ENCODE measurements at regions not wholly inside any gene's neighbourhood (a gene's known extent, or its start where the extent isn't known, plus 50 kb on each side); places are given as distances from the start of the nearest gene placed in this dataset.

GRCh38 chr18:72410399-72410798 lies 133.7 kb downstream of the CBLN2 start:
- no peak for DNase-seq (ENCODE audit: low read depth)
- no peak for TF ChIP-seq CTCF (IDR thresholded peaks at IDR 0.05; ENCODE audit: low read length, missing control alignments)
- H3K4me3 ChIP-seq (replicated peaks; ENCODE audit: low read depth, low read length), result no peak overlapping the region

DNA sequence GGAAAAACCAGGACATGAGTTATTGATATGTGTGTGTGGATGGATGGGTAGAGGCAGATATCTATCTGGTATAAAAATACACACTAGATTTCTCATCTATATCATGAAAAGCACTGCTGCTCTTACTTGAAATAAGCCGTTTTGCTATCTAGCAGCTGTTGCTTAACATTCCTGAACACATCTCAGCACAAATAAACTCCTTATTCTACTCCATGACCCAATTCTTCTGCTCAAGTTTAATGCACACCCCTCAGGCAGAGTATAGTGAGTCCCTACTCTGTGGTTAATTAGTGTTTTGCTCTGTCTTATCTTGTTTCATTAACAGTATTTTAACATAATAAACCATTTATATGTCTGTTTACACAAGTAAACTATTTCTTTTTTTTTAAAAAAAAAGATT lies 134.2 kb downstream of the CBLN2 start:
- no peak for DNase-seq (ENCODE audit: low read depth)
- no peak for TF ChIP-seq CTCF (IDR thresholded peaks at IDR 0.05; ENCODE audit: low read length, missing control alignments)
- no peak overlapping the region for H3K4me3 ChIP-seq (replicated peaks; ENCODE audit: low read depth, low read length)

- no peak overlapping the region for H3K4me3 ChIP-seq (replicated peaks; ENCODE audit: low read depth, low read length)
- TF ChIP-seq CTCF (IDR thresholded peaks at IDR 0.05; ENCODE audit: low read length, missing control alignments), result no peak
- no peak for DNase-seq (ENCODE audit: low read depth)
These were observed 137.1 kb downstream of the CBLN2 start for GRCh38 chr18:72407048-72407447.

- DNase-seq (ENCODE audit: low read depth), result no peak
- TF ChIP-seq CTCF (IDR thresholded peaks at IDR 0.05; ENCODE audit: low read length, missing control alignments), result no peak
- no peak overlapping the region for H3K4me3 ChIP-seq (replicated peaks; ENCODE audit: low read depth, low read length)
These were observed 152.2 kb downstream of the CBLN2 start for GRCh38 chr18:72391951-72392350.

DNA sequence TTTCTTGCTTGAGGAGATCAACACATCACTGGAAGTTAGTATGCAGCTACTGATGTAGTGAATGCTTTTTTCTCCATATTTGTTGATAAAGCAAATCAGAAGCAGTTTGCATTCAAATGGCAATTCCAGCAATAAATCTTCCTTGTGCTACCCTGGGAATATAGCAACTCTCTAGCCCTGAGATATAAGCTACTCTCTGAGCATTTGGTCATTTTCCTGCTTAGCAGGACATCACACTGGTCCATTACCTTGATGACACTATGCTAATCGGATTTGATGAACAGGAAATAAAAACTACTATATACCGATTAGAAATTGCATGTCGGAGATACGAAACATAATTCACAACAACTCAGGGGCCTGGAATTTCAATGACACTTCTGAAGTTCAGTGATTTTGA lies 152.7 kb downstream of the CBLN2 start:
- H3K4me3 ChIP-seq (replicated peaks; ENCODE audit: low read depth, low read length), result no peak overlapping the region
- no peak for TF ChIP-seq CTCF (IDR thresholded peaks at IDR 0.05; ENCODE audit: low read length, missing control alignments)
- DNase-seq (ENCODE audit: low read depth), result no peak

DNA sequence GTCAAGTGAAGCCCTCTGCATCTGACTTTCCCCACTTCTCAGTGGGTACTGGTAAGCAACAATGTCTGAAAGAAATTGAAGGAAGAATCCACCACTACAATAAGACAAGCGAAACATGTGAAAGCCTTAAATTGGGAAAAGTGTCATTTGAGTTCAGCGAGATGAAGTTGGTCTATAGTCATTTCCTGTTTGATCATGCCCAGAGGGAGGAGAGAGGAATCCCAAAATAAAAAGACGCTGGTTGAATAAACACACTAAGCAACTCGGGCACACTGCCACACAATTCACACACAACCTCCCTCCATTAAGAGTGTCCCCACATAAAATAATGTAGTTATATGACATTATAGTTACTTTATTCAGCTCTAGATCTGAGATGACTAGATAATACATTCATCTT lies 166.1 kb downstream of the CBLN2 start:
- DNase-seq (ENCODE audit: low read depth), result no peak
- H3K4me3 ChIP-seq (replicated peaks; ENCODE audit: low read depth, low read length), result no peak overlapping the region
- TF ChIP-seq CTCF (IDR thresholded peaks at IDR 0.05; ENCODE audit: low read length, missing control alignments), result no peak

DNA sequence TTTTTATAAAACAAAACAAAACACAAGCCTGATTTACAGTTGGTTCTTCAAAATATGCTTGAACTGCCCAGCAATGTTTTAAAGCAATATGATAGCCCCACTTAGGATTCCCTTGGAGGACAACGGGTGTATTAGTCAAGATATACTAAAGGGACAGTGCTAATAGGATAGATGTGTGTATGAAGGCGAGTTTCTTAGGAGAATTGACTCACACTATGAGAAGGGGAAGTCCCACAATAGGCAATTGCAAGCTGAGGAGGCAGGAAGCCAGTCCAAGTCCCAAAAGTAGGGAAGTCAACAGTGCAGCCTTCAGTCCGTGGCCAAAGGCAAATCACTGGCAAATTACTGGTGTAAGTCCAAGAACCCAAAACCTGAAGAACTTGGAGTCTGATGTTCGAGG lies 167.9 kb downstream of the CBLN2 start:
- TF ChIP-seq CTCF (IDR thresholded peaks at IDR 0.05; ENCODE audit: low read length, missing control alignments), result no peak
- no peak overlapping the region for H3K4me3 ChIP-seq (replicated peaks; ENCODE audit: low read depth, low read length)
- DNase-seq (ENCODE audit: low read depth), result no peak
